ENCODE measurements at regions not wholly inside any gene's neighbourhood (a gene's known extent, or its start where the extent isn't known, plus 50 kb on each side); places are given as distances from the start of the nearest gene placed in this dataset.
A peak's percentile ranks its signal among the peaks of the same experiment; 100 is the strongest.
"Not testable (repeated sequence)": the region's sequence is repeated elsewhere in the genome, so short reads cannot be mapped to it uniquely, and the experiment has no call there.

GRCh38 chr7:152594801-152595200, 81.1 kb downstream of the XRCC2 start:
- H3K4me2 ChIP-seq: no peak overlapping the region
- no peak for TF ChIP-seq Cebpa-rat (IDR thresholded peaks at IDR 0.05)
- no peaks in the 10 kb centered on the region for H3K27me3 ChIP-seq
- H3K4me3 ChIP-seq: no peak overlapping the region
- H3K27ac ChIP-seq: no peak overlapping the region
- H3K9me3 ChIP-seq: no peaks in the 10 kb centered on the region
- H4K20me1 ChIP-seq: no peaks in the 10 kb centered on the region
- H3K9ac ChIP-seq: no peak overlapping the region
- H3K4me1 ChIP-seq: peaks cover 9% of the 10 kb centered on the region
- H3K36me3 ChIP-seq: no peaks in the 10 kb centered on the region

GRCh38 chr7:152591976-152592375, 84.0 kb downstream of the XRCC2 start:
- Histone ChIP-seq H3K4me3 (no peak overlapping the region), H3K27ac (no peak overlapping the region), H3K27me3 (no peaks in the 10 kb centered on the region), H3K4me1 (peaks cover 9% of the 10 kb centered on the region), H3K9ac (no peak overlapping the region), H4K20me1 (no peaks in the 10 kb centered on the region), H3K4me2 (no peak overlapping the region), H3K9me3 (no peaks in the 10 kb centered on the region), H3K36me3 (no peaks in the 10 kb centered on the region)
- no peak for TF ChIP-seq Cebpa-rat (IDR thresholded peaks at IDR 0.05)

GRCh38 chr7:152590481-152590880, 85.5 kb downstream of the XRCC2 start:
- Histone ChIP-seq H3K4me2 (no peak overlapping the region), H3K36me3 (no peaks in the 10 kb centered on the region), H3K4me1 (peaks cover 9% of the 10 kb centered on the region), H3K27me3 (no peaks in the 10 kb centered on the region), H4K20me1 (no peaks in the 10 kb centered on the region), H3K9ac (no peak overlapping the region), H3K27ac (no peak overlapping the region), H3K9me3 (no peaks in the 10 kb centered on the region), H3K4me3 (no peak overlapping the region)
- TF ChIP-seq Cebpa-rat (IDR thresholded peaks at IDR 0.05): no peak

- H3K27ac ChIP-seq, H3K4me3 ChIP-seq, H3K4me2 ChIP-seq, H3K27me3 ChIP-seq, H4K20me1 ChIP-seq, H3K9ac ChIP-seq, H3K9me3 ChIP-seq, H3K4me1 ChIP-seq, H3K36me3 ChIP-seq: not testable (repeated sequence)
These were observed 86.1 kb downstream of the XRCC2 start for GRCh38 chr7:152589821-152590220.

GRCh38 chr7:152588350-152588749, 87.6 kb downstream of the XRCC2 start:
- no peak overlapping the region for H3K4me3 ChIP-seq
- H4K20me1 ChIP-seq: no peaks in the 10 kb centered on the region
- no peaks in the 10 kb centered on the region for H3K36me3 ChIP-seq
- no peak overlapping the region for H3K4me2 ChIP-seq
- H3K27ac ChIP-seq: no peak overlapping the region
- H3K9me3 ChIP-seq: no peaks in the 10 kb centered on the region
- H3K27me3 ChIP-seq: no peaks in the 10 kb centered on the region
- no peak overlapping the region for H3K9ac ChIP-seq
- no peak for TF ChIP-seq Cebpa-rat (IDR thresholded peaks at IDR 0.05)
- H3K4me1 ChIP-seq: no peaks in the 10 kb centered on the region

- Histone ChIP-seq H3K4me3 (no peak overlapping the region), H3K36me3 (no peaks in the 10 kb centered on the region), H3K9ac (no peak overlapping the region), H3K4me1 (no peaks in the 10 kb centered on the region), H3K9me3 (no peaks in the 10 kb centered on the region), H3K4me2 (no peak overlapping the region), H3K27me3 (no peaks in the 10 kb centered on the region), H3K27ac (no peak overlapping the region), H4K20me1 (no peaks in the 10 kb centered on the region)
- TF ChIP-seq Cebpa-rat (IDR thresholded peaks at IDR 0.05): no peak
These were observed 88.6 kb downstream of the XRCC2 start for GRCh38 chr7:152587366-152587765.

- TF ChIP-seq Cebpa-rat (IDR thresholded peaks at IDR 0.05): no peak
- Histone ChIP-seq H3K9ac (no peak overlapping the region), H3K36me3 (no peaks in the 10 kb centered on the region), H3K4me1 (no peaks in the 10 kb centered on the region), H3K4me3 (no peak overlapping the region), H4K20me1 (no peaks in the 10 kb centered on the region), H3K27me3 (no peaks in the 10 kb centered on the region), H3K4me2 (no peak overlapping the region), H3K27ac (no peak overlapping the region), H3K9me3 (0 out of 2 replicates have a peak, but pooled peaks cover 3% of the 10 kb centered on the region)
These were observed 92.9 kb downstream of the XRCC2 start for GRCh38 chr7:152583006-152583405.

- no peak overlapping the region for H3K27ac ChIP-seq
- TF ChIP-seq Cebpa-rat (IDR thresholded peaks at IDR 0.05): no peak
These were observed 96.9 kb downstream of the XRCC2 start for GRCh38 chr7:152579070-152579469.

GRCh38 chr7:152577339-152577738, 98.6 kb downstream of the XRCC2 start:
- TF ChIP-seq Cebpa-rat (IDR thresholded peaks at IDR 0.05): no peak
- Histone ChIP-seq H3K9me3 (peaks cover 19% of the 10 kb centered on the region), H4K20me1 (no peaks in the 10 kb centered on the region), H3K27ac (no peak overlapping the region), H3K27me3 (no peaks in the 10 kb centered on the region), H3K36me3 (no peaks in the 10 kb centered on the region), H3K4me3 (no peak overlapping the region), H3K9ac (no peak overlapping the region), H3K4me1 (peaks cover 25% of the 10 kb centered on the region), H3K4me2 (no peak overlapping the region)

More at GRCh38 chr7:152579070-152579469, 96.9 kb downstream of the XRCC2 start:
- Histone ChIP-seq H4K20me1 (no peaks in the 10 kb centered on the region), H3K36me3 (no peaks in the 10 kb centered on the region), H3K4me2 (no peak overlapping the region), H3K4me3 (no peak overlapping the region), H3K9ac (no peak overlapping the region), H3K4me1 (peaks cover 16% of the 10 kb centered on the region), H3K27me3 (no peaks in the 10 kb centered on the region), H3K9me3 (peaks cover 19% of the 10 kb centered on the region)

GRCh38 chr7:152574892-152575548, 100.9 kb downstream of the XRCC2 start:
- no peaks in the 10 kb centered on the region for H3K27me3 ChIP-seq
- H3K4me2 ChIP-seq: peak overlapping the region; percentile 72
- no peaks in the 10 kb centered on the region for H4K20me1 ChIP-seq
- H3K4me3 ChIP-seq: no peak overlapping the region
- no peak overlapping the region for H3K27ac ChIP-seq
- H3K4me1 ChIP-seq: peaks cover 37% of the 10 kb centered on the region
- peak overlapping the region; percentile 21; the same call in 1 of the 2 replicates for H3K9ac ChIP-seq
- TF ChIP-seq Cebpa-rat (IDR thresholded peaks at IDR 0.05): no peak
- peaks cover 19% of the 10 kb centered on the region for H3K9me3 ChIP-seq
- H3K36me3 ChIP-seq: no peaks in the 10 kb centered on the region

- H3K4me2 ChIP-seq, H3K36me3 ChIP-seq, H3K4me3 ChIP-seq, H3K9ac ChIP-seq, H3K27ac ChIP-seq, H3K27me3 ChIP-seq, H4K20me1 ChIP-seq: not testable (repeated sequence)
- peaks cover 37% of the 10 kb centered on the region for H3K4me1 ChIP-seq
- peaks cover 18% of the 10 kb centered on the region for H3K9me3 ChIP-seq
These were observed 102.8 kb downstream of the XRCC2 start for GRCh38 chr7:152573186-152573585.

All from BLaER1 (cell line).